ENCODE measurements at regions not wholly inside any gene's neighbourhood (a gene's known extent, or its start where the extent isn't known, plus 50 kb on each side); places are given as distances from the start of the nearest gene placed in this dataset.

- CTCF ChIA-PET, result no interaction called here
- no peaks in the 10 kb centered on the region for H3K9me3 ChIP-seq (ENCODE audit: control insufficient read depth, insufficient read depth, low read depth, low read length)
- no peak for TF ChIP-seq CTCF (IDR thresholded peaks at IDR 0.05)
- no peak for TF ChIP-seq TCF7L2 (IDR thresholded peaks at IDR 0.05; ENCODE audit: low read depth, low read length)
- TF ChIP-seq, protein P1, sequence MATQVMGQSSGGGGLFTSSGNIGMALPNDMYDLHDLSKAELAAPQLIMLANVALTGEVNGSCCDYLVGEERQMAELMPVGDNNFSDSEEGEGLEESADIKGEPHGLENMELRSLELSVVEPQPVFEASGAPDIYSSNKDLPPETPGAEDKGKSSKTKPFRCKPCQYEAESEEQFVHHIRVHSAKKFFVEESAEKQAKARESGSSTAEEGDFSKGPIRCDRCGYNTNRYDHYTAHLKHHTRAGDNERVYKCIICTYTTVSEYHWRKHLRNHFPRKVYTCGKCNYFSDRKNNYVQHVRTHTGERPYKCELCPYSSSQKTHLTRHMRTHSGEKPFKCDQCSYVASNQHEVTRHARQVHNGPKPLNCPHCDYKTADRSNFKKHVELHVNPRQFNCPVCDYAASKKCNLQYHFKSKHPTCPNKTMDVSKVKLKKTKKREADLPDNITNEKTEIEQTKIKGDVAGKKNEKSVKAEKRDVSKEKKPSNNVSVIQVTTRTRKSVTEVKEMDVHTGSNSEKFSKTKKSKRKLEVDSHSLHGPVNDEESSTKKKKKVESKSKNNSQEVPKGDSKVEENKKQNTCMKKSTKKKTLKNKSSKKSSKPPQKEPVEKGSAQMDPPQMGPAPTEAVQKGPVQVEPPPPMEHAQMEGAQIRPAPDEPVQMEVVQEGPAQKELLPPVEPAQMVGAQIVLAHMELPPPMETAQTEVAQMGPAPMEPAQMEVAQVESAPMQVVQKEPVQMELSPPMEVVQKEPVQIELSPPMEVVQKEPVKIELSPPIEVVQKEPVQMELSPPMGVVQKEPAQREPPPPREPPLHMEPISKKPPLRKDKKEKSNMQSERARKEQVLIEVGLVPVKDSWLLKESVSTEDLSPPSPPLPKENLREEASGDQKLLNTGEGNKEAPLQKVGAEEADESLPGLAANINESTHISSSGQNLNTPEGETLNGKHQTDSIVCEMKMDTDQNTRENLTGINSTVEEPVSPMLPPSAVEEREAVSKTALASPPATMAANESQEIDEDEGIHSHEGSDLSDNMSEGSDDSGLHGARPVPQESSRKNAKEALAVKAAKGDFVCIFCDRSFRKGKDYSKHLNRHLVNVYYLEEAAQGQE (IDR thresholded peaks at IDR 0.05; ENCODE audit: insufficient read depth in 1 of 2, low read depth in 2 of 2, low read length in 1 of 2), result no peak
- TF ChIP-seq POLR2AphosphoS5 (IDR thresholded peaks at IDR 0.05; ENCODE audit: low read depth, low read length), result no peak
- no peak for TF ChIP-seq SIN3A (IDR thresholded peaks at IDR 0.05; ENCODE audit: borderline replicate concordance, insufficient read depth, low read depth, low read length)
- H3K36me3 ChIP-seq (ENCODE audit: control insufficient read depth, insufficient read depth, low read length), result no peaks in the 10 kb centered on the region
- no peaks in the 10 kb centered on the region for H3K4me1 ChIP-seq (ENCODE audit: control insufficient read depth, insufficient read depth, low read length)
- DNase-seq (ENCODE audit: low read depth, low spot score), result no peak
- no peak overlapping the region for H3K4me3 ChIP-seq (ENCODE audit: low read depth in 2 of 2, low read length in 2 of 2)
- intact Hi-C loops (cut with micrococcal nuclease; ENCODE audit: unreplicated experiment), result no loop called here
- POLR2A ChIA-PET, result no interaction called here
- ATAC-seq, result no peak
- no peaks in the 10 kb centered on the region for H3K27me3 ChIP-seq (ENCODE audit: control insufficient read depth, insufficient read depth, low read length)
- no peak overlapping the region for H3K27ac ChIP-seq (ENCODE audit: low read length)
- no TSS peak for BruUV-seq (replicated peaks)
- in situ Hi-C loops (cut with HindIII; ENCODE audit: low pct_unique_long_range_greater_than_20kb, low sequenced_read_pairs), result no loop called here
Measured at GRCh38 chr11:69924308-69925161, 105.3 kb upstream of the FGF3 start.

- Histone ChIP-seq H3K27ac (ENCODE audit: low read length) (no peak overlapping the region), H3K9me3 (ENCODE audit: control insufficient read depth, insufficient read depth, low read depth, low read length) (no peaks in the 10 kb centered on the region), H3K4me1 (ENCODE audit: control insufficient read depth, insufficient read depth, low read length) (no peaks in the 10 kb centered on the region), H3K36me3 (ENCODE audit: control insufficient read depth, insufficient read depth, low read length) (no peaks in the 10 kb centered on the region), H3K4me3 (ENCODE audit: low read depth in 2 of 2, low read length in 2 of 2) (no peak overlapping the region), H3K27me3 (ENCODE audit: control insufficient read depth, insufficient read depth, low read length) (no peaks in the 10 kb centered on the region)
- in situ Hi-C loops (cut with HindIII; ENCODE audit: low pct_unique_long_range_greater_than_20kb, low sequenced_read_pairs), result no loop called here
- ChIA-PET CTCF (no interaction called here), POLR2A (interaction anchor here (0.6 kb wide), 1 partner anchor 263 kb away, joined by 4 read pairs; no protein-coding TSS in a partner anchor)
- intact Hi-C loops (cut with micrococcal nuclease; ENCODE audit: unreplicated experiment), result no loop called here
- ATAC-seq, result no peak
- DNase-seq (ENCODE audit: low read depth, low spot score), result no peak
- no TSS peak for BruUV-seq (replicated peaks)
- TF ChIP-seq SIN3A (IDR thresholded peaks at IDR 0.05; ENCODE audit: borderline replicate concordance, insufficient read depth, low read depth, low read length) (no peak), POLR2AphosphoS5 (IDR thresholded peaks at IDR 0.05; ENCODE audit: low read depth, low read length) (no peak), TCF7L2 (IDR thresholded peaks at IDR 0.05; ENCODE audit: low read depth, low read length) (no peak), CTCF (IDR thresholded peaks at IDR 0.05) (no peak)
- TF ChIP-seq, protein P1 (IDR thresholded peaks at IDR 0.05; ENCODE audit: insufficient read depth in 1 of 2, low read depth in 2 of 2, low read length in 1 of 2), result no peak
Measured at GRCh38 chr11:69925366-69926196, 106.4 kb upstream of the FGF3 start.

Data from Panc1 (cell line).